Upper lobe of right lung (tissue), 1 donor: ENCODE measurements at regions not wholly inside any gene's neighbourhood (a gene's known extent, or its start where the extent isn't known, plus 50 kb on each side); places are given as distances from the start of the nearest gene placed in this dataset.
A peak's percentile ranks its signal among the peaks of the same experiment; 100 is the strongest.

ENCODE experiments used
- ATAC-seq: fragments of 200-7000 bp; cut with Tn5 transposase; one replicate; pipeline ENCODE4 v1.9.1; 2020; ENCODE audit warnings: mild to moderate bottlenecking, moderate library complexity
- DNase-seq: peaks from one replicate; pipeline ENCODE4 v3.0.0-alpha.2; 2020
- H3K27ac ChIP-seq: fragments of 200-600 bp; one replicate; pipeline ENCODE4 v1.8.0; 2022
- H3K27me3 ChIP-seq: fragments of 200-600 bp; one replicate; pipeline ENCODE4 v1.8.0; 2022; ENCODE audit warnings: mild to moderate bottlenecking
- H3K36me3 ChIP-seq: fragments of 200-600 bp; one replicate; pipeline ENCODE4 v1.8.0; 2022
- H3K4me1 ChIP-seq: fragments of 200-600 bp; one replicate; pipeline ENCODE4 v1.8.0; 2022
- H3K4me3 ChIP-seq: fragments of 200-600 bp; one replicate; pipeline ENCODE4 v1.8.0; 2022; ENCODE audit warnings: mild to moderate bottlenecking
- H3K9me3 ChIP-seq: fragments of 200-600 bp; one replicate; pipeline ENCODE4 v1.8.0; 2022
- CTCF ChIP-seq: fragments of 200-600 bp; IDR thresholded peaks from one replicate; pipeline ENCODE4 v1.8.0; 2022; ENCODE audit warnings: antibody characterized with exemption
- intact Hi-C: fragments of 100-400 bp; cut with DNase I; formaldehyde crosslinking; loops from one replicate; pipeline ENCODE4 v1.11.0; 2022
- donor health status: DM: no; HTN: yes; CAD: no; lungs with severe emphysema.

GRCh38 chr1:168631671-168632400 is 55.4 kb downstream of the XCL1 start:
- no peak for DNase-seq
- intact Hi-C loops = no loop called here
- H3K4me1 ChIP-seq = peaks cover 7% of the 10 kb centered on the region
- ATAC-seq = peak; percentile 94
- no peaks in the 10 kb centered on the region for H3K9me3 ChIP-seq
- TF ChIP-seq CTCF = no peak
- no peak overlapping the region for H3K4me3 ChIP-seq
- no peak overlapping the region for H3K27ac ChIP-seq
- H3K27me3 ChIP-seq = no peaks in the 10 kb centered on the region
- H3K36me3 ChIP-seq = no peaks in the 10 kb centered on the region

DNA sequence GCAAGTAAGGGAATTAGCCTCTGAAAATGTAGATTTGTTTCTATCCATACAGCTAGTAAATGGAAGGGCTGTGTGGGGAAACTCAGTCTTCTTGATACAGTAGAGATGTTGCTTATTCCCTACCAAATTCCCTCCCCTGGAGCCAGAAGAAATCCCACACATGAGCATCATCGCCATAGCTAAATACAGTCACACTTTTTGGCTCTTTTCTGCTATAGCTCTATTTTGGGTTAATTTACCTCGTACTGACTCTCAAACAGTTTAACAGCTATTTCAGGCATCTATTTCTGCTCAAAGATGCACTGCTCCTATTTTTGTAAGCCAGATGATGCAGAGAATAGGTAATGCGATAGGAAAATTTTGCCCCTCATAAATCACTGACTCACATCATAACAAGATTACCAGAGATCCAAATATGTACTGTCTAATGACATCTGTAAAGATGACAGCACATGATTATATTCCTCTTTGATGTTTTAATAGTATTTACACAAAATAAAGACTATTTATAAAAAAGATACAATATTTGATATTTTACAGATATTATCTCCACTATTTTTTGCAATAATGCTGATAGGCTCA is 58.6 kb downstream of the XCL1 start:
- H3K4me1 ChIP-seq = peaks cover 7% of the 10 kb centered on the region
- H3K9me3 ChIP-seq = no peaks in the 10 kb centered on the region
- H3K4me3 ChIP-seq = no peak overlapping the region
- DNase-seq = no peak
- H3K27ac ChIP-seq = no peak overlapping the region
- TF ChIP-seq CTCF = no peak
- intact Hi-C loops = no loop called here
- ATAC-seq = no peak
- no peaks in the 10 kb centered on the region for H3K36me3 ChIP-seq
- H3K27me3 ChIP-seq = no peaks in the 10 kb centered on the region

GRCh38 chr1:168636200-168636599 is 59.8 kb downstream of the XCL1 start:
- Histone ChIP-seq H3K4me3 (no peak overlapping the region), H3K36me3 (no peaks in the 10 kb centered on the region), H3K4me1 (peaks cover 7% of the 10 kb centered on the region), H3K27ac (peak overlapping the region; percentile 5), H3K9me3 (no peaks in the 10 kb centered on the region), H3K27me3 (no peaks in the 10 kb centered on the region)
- TF ChIP-seq CTCF = peak; percentile 26
- intact Hi-C loops = no loop called here
- DNase-seq (no peak), ATAC-seq (peak; percentile 57)

GRCh38 chr1:168636642-168637111 is 60.3 kb downstream of the XCL1 start:
- H3K4me1 ChIP-seq = peaks cover 7% of the 10 kb centered on the region
- no peak for TF ChIP-seq CTCF
- no peak for DNase-seq
- no peak overlapping the region for H3K4me3 ChIP-seq
- peak; percentile 93 for ATAC-seq
- H3K27ac ChIP-seq = peak overlapping the region; percentile 5
- intact Hi-C loops = no loop called here
- no peaks in the 10 kb centered on the region for H3K36me3 ChIP-seq
- H3K27me3 ChIP-seq = no peaks in the 10 kb centered on the region
- H3K9me3 ChIP-seq = no peaks in the 10 kb centered on the region

DNA sequence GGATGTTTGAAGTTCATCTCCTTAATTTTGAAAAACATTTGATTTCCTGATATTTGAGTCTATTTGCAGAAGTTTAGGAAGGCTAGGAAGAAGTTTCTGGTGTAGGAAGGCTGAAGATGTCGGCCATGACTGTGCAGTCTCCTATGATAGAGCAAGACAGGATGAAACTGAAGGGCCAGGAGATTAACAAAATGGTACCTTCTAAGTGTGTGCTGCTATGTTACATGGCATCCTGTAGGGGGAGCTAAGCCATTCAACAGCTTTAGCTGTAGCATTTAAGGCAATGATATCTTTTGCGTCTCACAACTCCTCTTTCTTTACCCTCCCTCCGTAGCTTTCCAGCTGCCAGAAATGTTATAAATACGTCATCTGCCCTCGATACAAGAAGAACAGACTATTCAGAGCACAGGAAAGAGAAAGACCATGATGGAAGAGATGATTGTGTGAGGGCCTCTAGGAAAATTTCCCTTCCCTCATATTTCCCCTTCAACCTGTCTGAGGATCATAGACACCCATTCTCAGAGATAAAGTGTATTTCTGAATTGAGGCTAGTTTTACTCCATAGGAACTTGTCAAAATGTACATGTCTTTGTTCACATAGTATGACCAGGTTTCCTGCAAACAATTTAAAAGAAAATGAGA is 61.1 kb downstream of the XCL1 start:
- Histone ChIP-seq H3K4me1 (peaks cover 7% of the 10 kb centered on the region), H3K4me3 (no peak overlapping the region), H3K9me3 (no peaks in the 10 kb centered on the region), H3K27ac (peak overlapping the region; percentile 5), H3K27me3 (no peaks in the 10 kb centered on the region), H3K36me3 (no peaks in the 10 kb centered on the region)
- ATAC-seq (peak; percentile 70), DNase-seq (no peak)
- TF ChIP-seq CTCF = peak; percentile 52
- intact Hi-C loops = no loop called here
